Neural crest cell (in vitro differentiated cells): ENCODE measurements at regions not wholly inside any gene's neighbourhood (a gene's known extent, or its start where the extent isn't known, plus 50 kb on each side); places are given as distances from the start of the nearest gene placed in this dataset.

Source experiments
- DNase-seq: peaks from one replicate; pipeline ENCODE4 v3.0.0; 2021; ENCODE audit warnings: low read depth, mixed read lengths, low spot score
- H3K27ac Mint-ChIP-seq: one replicate; pipeline ENCODE4 v1.8.0; 2021; ENCODE audit warnings: mild to moderate bottlenecking, mixed read lengths; ENCODE audit not compliant: unreplicated experiment
- H3K27me3 Mint-ChIP-seq: 2 replicates; pipeline ENCODE4 v1.8.0; 2021; ENCODE audit warnings: low read depth, mild to moderate bottlenecking, mixed read lengths
- H3K36me3 Mint-ChIP-seq: 2 replicates; pipeline ENCODE4 v1.8.0; 2021; ENCODE audit warnings: low read depth, mild to moderate bottlenecking, mixed read lengths
- H3K4me1 Mint-ChIP-seq: 2 replicates; pipeline ENCODE4 v1.8.0; 2021; ENCODE audit warnings: mixed read lengths
- H3K4me3 Mint-ChIP-seq: one replicate; pipeline ENCODE4 v1.8.0; 2021; ENCODE audit warnings: mild to moderate bottlenecking, mixed read lengths
- H3K9me3 Mint-ChIP-seq: 2 replicates; pipeline ENCODE4 v1.8.0; 2021; ENCODE audit warnings: mixed read lengths
- TF ChIP-seq, protein P1 (sequence below): fragments of 200-600 bp; sonication (generic); conservative IDR thresholded peaks from 2 replicates; pipeline ENCODE4 v1.5.0; 2021; ENCODE audit warnings: antibody characterized with exemption, mild to moderate bottlenecking

DNA sequence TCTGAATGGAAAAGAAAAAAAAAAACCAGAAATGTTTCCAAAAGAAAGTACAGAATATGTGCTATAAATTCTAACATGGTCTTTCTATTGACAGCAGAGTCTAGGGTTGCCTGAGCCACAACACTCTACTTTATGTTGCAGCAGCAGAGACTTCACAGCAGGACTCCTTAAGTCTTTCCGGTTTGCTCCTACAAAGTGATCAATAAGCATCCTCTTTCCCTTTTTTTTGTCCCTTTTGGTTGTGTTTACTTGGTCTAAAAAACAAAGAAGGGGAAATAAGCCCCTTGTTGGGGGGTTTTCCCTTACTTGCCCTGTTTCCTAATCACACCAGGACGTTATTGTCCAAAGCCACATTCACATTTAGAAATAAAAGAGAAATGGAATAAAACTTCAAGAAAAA lies 163.1 kb upstream of the MPPED2 start:
- Mint-ChIP-seq H3K4me3 (no peak overlapping the region), H3K36me3 (no peaks in the 10 kb centered on the region), H3K27ac (no peak overlapping the region), H3K9me3 (peaks cover 6% of the 10 kb centered on the region), H3K27me3 (peaks cover 5% of the 10 kb centered on the region), H3K4me1 (peaks cover 23% of the 10 kb centered on the region)
- TF ChIP-seq, protein P1, sequence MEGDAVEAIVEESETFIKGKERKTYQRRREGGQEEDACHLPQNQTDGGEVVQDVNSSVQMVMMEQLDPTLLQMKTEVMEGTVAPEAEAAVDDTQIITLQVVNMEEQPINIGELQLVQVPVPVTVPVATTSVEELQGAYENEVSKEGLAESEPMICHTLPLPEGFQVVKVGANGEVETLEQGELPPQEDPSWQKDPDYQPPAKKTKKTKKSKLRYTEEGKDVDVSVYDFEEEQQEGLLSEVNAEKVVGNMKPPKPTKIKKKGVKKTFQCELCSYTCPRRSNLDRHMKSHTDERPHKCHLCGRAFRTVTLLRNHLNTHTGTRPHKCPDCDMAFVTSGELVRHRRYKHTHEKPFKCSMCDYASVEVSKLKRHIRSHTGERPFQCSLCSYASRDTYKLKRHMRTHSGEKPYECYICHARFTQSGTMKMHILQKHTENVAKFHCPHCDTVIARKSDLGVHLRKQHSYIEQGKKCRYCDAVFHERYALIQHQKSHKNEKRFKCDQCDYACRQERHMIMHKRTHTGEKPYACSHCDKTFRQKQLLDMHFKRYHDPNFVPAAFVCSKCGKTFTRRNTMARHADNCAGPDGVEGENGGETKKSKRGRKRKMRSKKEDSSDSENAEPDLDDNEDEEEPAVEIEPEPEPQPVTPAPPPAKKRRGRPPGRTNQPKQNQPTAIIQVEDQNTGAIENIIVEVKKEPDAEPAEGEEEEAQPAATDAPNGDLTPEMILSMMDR, result no peak
- no peak for DNase-seq

DNA sequence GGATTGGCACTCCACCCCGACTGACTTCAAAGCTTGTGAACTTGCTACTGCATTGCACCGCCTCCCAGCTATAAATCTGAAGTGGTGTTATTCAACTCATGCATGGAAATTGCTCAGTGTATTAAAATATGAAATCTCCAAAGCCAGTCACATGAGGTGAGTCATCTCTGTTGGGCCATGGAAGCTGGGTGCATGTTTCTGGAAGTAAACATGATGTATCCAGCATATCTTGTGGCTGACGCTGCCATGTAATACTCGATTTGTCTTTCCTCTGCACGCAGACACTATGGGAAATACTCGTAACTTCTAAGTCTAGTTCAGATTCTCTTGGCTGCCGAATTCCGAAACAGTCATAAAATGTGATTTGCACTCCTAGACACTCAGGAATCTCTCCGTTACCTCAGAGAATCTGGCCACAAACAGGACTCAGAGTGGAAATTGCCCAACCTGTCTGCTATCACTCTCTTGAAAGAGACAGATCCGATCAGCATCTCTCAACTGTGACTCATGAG lies 154.9 kb upstream of the MPPED2 start:
- H3K4me1 Mint-ChIP-seq, result no peaks in the 10 kb centered on the region
- DNase-seq, result no peak
- H3K4me3 Mint-ChIP-seq, result no peak overlapping the region
- H3K27ac Mint-ChIP-seq, result no peak overlapping the region
- H3K36me3 Mint-ChIP-seq, result no peaks in the 10 kb centered on the region
- H3K27me3 Mint-ChIP-seq, result no peaks in the 10 kb centered on the region
- H3K9me3 Mint-ChIP-seq, result peaks cover 7% of the 10 kb centered on the region
- TF ChIP-seq, protein P1, result no peak

DNA sequence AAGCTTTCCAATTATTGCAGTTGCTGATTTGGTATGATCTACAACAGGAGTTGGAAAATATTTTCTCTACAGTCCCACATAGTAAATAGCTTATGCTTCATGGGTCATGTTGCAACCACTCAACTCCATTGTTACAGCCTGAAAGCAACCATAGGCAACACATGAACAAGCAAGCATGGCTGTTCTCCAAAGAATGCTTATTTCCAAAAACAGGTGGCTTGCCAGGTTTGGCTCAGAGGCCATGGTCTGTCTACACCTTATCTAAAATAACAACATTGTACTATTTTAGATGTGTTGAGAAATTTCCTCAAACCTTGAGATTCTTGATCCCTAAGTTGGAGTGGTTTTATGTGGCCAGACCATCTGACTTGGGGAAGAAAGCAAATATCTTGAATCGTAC lies 153.9 kb upstream of the MPPED2 start:
- Mint-ChIP-seq H3K36me3 (no peaks in the 10 kb centered on the region), H3K27ac (no peak overlapping the region), H3K9me3 (peaks cover 4% of the 10 kb centered on the region), H3K27me3 (no peaks in the 10 kb centered on the region), H3K4me1 (no peaks in the 10 kb centered on the region), H3K4me3 (no peak overlapping the region)
- TF ChIP-seq, protein P1, result no peak
- no peak for DNase-seq

DNA sequence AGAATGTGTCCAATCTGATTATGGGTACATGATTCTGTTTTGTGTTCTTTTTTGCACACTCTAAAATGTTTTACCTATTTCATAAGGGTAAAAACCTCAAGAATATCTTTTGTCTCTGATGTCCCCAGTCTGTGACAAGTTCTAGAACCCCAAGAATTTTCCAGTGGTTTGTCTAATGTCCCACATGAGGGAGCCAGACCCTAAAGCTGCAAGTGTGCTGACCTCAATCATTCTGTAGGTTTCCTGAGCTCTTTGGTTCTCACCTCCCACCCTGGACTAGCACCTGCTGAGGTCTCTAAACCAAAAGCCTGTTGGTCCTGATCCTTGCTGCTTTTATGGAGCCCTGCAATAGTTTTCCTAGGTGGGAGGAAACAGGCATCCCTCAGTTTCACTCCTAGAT lies 149.8 kb upstream of the MPPED2 start:
- Mint-ChIP-seq H3K4me1 (no peaks in the 10 kb centered on the region), H3K27ac (no peak overlapping the region), H3K36me3 (no peaks in the 10 kb centered on the region), H3K4me3 (no peak overlapping the region), H3K9me3 (peaks cover 4% of the 10 kb centered on the region), H3K27me3 (no peaks in the 10 kb centered on the region)
- TF ChIP-seq, protein P1, result no peak
- no peak for DNase-seq

DNA sequence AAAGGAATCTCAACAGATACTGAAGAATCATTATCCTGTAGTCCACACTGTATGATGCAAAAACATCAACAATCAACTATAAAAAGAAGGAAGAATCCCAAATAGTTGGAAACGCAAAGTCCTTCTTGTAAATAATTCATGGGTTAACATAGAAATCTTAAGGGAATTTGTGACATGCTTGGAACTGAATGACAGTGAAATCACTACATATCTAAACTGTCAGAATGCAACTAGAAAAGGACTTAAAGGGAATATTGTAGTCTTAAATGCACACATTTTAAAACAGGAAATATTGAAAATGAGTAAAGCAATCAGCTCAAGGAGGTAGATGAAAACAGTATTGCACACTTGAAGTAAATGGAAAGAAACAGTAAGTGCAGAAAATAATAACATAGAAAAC lies 147.6 kb upstream of the MPPED2 start:
- Mint-ChIP-seq H3K4me1 (peaks cover 20% of the 10 kb centered on the region), H3K9me3 (peaks cover 4% of the 10 kb centered on the region), H3K27me3 (no peaks in the 10 kb centered on the region), H3K36me3 (no peaks in the 10 kb centered on the region), H3K27ac (no peak overlapping the region), H3K4me3 (no peak overlapping the region)
- TF ChIP-seq, protein P1, result no peak
- DNase-seq, result no peak

DNA sequence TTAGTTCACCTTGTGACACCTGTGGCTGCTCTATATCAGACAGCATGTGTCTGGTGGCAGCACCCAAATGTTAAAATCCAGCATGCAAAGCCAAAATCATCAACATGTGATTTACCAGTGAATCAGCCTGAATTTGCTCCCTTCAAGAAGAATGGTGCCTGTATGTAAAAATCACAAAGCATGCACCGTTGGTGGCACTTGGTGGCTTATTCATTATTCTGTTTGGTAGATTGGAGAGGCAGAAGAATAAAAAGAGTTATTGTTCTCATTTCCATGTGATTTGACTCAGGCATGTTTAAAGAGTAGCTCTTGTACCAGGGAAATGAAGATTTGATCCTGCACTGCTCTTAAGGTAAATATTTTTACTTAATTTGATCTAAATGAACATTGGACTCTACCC lies 143.9 kb upstream of the MPPED2 start:
- Mint-ChIP-seq H3K27me3 (no peaks in the 10 kb centered on the region), H3K9me3 (no peaks in the 10 kb centered on the region), H3K36me3 (no peaks in the 10 kb centered on the region), H3K4me3 (no peak overlapping the region), H3K27ac (no peak overlapping the region), H3K4me1 (peaks cover 21% of the 10 kb centered on the region)
- DNase-seq, result no peak
- TF ChIP-seq, protein P1, result no peak
